ENCODE measurements at regions not wholly inside any gene's neighbourhood (a gene's known extent, or its start where the extent isn't known, plus 50 kb on each side); places are given as distances from the start of the nearest gene placed in this dataset.
A peak's percentile ranks its signal among the peaks of the same experiment; 100 is the strongest.

DNA sequence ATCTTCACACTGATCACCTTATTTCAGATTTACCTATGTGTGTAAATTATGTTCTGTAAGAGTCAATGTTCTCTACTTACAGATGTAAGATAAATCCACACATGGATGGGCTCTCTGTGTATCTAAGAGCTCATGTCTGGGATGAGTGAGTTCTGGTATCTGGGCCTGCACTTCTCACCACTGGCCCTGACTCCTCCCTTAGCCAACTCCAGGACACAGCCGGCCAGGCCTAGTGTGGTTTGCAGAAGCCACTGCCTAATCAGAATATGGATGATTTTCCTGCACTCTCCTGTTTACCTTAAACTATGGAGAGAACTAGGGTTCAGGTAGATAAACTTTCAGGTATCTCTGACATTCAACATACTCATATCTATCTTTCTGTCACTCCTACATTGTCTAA, 1284.8 kb downstream of the TMEM121 start:
- DNase-seq, result no peak

DNA sequence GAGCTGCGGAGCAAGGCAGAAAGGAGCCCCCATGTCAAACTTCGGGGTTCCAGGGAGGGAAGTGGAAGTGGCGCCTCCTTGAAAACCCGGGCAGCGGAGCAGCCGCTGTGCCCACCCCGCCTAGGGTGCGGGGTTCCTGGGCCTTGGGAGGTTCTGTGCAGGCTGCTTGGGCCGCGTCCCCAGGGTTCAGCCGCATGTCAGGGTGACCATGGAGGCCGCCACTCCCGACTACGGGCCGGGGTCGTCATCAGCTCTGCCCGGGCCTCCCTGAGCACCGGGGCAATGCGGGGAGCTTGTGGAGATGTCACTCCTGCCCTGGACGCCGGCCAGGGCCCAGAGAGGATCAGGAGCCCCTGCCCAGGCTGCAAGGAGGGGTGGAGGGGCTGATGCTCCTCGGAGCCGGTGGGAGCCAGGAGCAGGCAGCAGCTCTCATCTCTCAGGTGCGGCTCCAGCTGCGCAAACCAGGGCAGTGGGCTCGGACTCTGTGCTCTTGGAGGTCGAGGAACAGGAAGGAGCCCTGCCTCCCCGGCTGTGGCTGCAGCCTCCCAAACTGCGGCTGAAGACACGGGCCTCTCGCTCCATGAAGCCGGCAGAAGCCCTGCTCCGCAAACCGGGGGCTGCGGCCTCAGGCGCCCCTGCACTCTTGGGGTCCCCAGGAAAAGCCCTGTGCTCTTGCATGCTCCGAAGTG, 1286.5 kb downstream of the TMEM121 start:
- no peak for DNase-seq

DNA sequence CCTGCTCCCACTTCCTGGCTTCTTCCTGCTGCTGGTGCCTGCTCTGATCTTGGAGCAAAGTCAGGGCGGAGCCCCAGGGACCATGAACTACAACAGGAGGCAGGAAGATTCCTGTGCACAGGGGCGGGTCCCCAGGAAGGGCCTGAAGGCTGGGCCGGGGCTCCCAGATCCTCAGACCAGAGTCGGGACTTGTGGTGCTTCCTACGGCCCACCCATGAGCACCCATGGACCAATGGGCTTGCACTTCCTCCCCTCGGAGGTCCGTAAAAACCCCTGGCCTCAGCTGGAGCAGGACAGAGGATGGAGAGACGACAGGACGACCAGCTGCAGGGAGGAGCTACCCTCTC, 1287.1 kb downstream of the TMEM121 start:
- DNase-seq, result no peak

DNA sequence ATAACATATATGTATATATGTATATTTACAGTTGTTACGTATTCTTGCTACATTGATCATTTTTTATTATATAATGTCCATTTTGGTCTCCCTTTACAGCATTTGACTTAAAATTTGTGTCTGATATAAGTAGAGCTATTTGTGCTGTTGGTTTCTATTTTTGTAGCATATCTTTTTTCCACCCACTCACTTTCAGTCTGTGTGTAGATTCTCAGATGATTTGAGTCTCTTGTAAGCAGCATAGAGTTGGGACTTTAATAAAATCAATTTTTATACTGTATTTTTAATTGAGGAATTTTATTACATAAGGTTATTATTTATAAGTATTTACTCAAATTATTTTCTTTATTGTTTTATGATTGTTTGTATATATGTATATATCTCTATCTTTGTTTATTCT, 1293.7 kb downstream of the TMEM121 start:
- no peak for DNase-seq

DNA sequence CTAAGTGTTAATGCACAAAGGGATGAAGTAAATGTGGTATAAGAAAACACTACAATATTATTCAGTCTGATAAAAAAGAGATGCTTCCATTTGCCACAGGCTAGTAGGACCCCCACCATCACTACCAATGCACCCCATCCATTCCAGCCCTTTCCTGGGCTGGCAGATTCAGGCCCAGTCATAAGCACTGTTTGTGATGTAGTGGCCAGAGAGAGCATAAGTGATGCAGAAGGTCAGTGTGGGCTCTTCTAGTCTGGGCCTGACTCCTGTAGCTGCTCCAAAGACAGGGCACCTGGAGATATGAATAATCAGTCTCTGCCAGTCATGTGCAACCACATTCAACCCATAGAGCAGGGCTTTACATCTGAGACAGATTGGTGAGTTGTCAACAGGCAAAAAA, 1294.7 kb downstream of the TMEM121 start:
- no peak for DNase-seq

DNA sequence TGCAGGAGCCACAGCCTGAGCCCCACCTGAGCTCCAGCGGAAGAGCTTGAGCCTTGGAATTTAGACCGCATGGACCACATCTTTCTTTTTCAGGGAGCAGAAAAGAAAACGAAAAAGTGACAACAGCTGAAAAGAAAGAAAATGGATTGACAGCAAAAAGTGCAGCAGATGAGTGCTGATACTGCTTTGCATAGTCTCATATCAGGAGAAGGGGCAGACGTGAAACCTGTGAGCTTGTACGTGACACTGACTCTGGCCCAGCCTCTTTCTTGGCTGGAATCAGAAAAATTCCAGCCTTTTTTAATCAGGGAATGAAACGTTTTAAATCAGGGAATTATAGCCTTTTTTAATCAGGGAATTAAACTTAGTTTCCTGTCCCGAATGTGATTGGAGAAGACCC, 1296.5 kb downstream of the TMEM121 start:
- no peak for DNase-seq

DNA sequence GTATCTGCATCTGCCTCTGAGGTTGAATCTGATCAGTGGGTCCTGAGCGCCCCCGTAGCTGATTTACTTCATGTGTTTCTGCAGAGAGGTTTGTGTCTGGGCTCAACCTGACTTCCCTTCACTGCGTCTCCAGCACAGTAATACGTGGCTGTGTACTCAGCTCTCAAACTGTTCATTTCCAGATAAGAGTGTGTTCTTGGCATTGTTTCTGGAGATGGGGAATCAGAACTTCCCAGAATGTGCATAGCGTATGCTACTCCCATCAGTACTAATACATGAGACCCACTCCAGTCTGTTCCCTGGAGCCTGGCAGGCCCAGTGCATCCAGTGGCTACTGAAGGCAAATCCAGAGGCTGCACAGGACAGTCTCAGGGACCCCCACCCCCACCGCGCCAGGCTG, 1297.2 kb downstream of the TMEM121 start:
- no peak for DNase-seq

DNA sequence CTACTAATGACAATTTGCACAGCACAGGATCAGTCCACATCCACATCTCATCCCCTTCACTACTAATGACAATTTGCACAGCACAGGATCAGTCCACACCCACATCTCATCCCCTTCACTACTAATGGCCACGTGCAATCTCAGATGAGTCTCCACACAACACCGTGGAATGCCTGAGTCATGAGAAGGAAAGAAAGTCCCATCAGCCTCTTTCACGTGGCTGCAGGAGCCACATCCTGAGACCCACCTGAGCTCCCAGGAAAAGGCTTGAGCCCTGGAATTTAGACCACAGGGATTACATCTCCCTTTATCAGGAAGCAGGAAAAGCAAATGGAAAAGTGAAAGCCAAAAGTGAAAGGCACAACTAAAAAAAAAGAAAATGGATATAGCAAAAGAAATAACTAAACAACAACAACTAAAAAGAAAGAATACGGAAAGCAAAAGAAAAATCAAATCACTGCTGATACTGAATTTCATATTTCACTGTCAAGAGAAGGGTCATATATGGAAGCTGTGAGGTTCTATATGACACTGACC, 1300.5 kb downstream of the TMEM121 start:
- DNase-seq, result no peak

DNA sequence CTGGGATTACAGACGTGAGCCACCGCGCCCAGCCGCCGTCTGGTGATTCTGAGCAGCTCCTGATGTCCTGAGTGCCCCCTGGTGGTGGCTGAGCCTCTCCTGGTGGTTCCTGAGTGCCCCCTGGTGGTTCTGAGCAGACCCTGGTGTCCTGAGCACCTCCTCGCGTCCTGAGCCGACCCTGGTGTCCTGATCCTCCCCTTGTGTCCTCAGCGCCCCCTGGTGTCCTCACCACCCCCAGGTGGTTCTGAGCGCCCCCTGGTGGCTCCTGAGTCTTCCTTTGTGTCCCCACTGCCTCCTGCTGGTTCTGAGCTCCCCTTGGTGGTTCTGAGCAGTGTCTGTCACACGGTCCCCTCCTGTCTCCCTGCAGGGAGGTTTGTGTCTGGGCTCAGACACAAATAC, 1304.9 kb downstream of the TMEM121 start:
- DNase-seq, result peak; percentile 56

DNA sequence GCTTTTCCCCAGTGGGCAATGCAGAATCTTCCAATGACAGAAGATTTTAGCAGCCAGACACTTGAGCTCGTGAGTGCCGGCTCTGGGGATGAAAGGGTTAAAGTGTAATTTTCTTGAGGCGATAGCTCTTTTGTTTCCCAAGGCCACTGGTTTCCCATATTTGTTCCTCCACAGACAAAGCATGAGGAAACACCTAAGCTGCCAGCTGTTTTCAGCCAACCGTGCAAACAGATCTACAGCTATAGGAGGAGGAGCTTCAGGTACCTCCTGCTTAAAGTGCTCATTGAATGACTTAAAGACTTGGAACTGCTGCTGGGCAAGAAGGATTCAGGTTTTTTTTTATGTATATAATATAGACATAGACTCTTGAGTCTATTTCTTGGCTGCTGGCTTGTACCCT, 1311.5 kb downstream of the TMEM121 start:
- no peak for DNase-seq

DNA sequence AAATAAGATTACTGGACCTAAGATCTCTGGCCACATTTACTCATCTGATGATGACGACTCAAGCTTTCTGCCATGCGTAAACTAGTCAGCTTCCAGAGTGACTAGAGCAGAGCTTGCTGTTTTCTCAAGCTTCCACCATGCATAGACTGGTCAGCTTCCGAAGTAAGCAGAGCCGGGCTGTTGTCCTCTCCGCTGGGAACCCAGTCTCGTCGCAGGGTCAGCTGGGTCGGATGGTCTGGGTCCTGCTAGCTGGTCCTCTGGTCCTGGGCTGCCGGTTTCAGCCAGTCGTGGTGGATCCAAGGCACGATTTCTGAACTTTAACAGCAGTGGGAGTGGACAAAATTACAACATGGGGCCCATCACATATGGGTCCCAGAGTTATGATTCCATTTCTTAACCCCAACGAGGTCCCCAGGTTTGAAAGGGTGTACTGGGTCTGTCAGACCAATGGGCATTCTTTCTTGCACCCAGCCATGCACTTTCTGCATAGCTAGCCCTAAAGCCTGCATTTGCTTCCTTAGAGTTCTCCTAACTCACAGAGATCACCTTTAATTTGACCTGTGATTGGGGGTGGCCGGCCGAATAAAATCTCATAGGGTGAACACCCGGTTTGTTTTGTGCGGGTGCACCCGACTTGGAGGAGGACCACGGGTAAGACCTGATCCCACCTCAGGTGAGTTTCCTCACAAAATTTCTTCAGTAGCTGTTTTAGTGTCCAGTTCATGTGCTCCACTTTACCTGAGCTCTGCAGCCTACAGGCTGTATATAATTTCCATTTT, 1312.8 kb downstream of the TMEM121 start:
- DNase-seq, result no peak

DNA sequence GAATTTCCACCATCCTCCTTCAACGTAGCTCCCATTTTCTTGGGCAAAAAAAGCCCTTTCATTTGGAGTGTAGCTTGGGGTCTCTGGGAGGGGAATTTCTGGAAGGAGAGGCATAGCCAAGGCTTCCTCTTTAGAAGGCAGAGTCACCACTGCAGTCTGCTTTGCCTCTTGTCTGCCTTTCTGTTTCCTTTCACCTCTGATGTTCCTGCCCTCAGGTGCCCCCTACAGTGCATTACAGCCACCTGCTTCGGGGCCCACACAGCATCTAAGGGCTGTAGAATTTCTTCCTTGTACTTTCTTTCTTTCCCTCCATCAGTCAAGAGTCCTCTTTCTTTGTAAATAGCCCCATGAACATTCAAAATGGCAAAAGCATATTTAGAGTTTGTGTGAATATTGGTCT, 1313.9 kb downstream of the TMEM121 start:
- DNase-seq, result no peak

DNA sequence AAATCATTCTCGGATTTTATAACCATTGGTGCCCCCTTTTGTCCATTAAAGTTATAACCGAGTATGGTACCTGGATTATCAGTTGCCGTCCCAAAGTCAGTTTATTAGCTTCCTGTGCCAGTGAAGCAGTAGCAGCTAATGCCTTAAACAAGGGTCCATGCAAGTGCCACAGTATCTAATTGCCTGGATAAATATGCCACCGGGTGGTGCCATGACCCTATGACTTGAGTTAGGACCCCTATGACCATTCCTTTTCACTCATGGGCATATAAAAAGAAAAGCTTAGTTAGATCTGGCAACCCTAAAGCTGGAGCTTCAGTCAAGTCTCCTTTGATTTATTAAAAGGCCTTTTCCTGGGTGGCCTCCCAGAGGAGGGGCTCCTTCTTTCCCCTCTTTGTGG, 1314.6 kb downstream of the TMEM121 start:
- DNase-seq, result no peak

DNA sequence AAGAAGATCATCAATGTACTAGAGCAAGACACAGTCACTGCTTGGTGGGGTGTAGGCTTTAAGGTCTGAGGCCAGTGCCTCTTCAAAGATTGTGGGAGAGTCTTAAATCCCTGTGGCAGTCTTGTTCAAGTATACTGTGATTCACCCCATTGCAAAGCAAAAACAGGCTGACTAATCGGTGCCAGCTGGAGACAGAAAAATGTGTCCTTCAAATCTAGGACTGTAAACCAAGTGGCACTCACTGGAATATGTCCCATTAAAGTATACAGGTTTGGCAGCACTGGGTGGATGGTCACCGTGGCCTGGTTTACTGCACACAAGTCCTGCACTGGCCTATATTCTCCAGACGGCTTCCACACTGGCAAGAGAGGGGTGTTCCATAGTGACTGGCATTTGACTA, 1315.3 kb downstream of the TMEM121 start:
- no peak for DNase-seq

DNA sequence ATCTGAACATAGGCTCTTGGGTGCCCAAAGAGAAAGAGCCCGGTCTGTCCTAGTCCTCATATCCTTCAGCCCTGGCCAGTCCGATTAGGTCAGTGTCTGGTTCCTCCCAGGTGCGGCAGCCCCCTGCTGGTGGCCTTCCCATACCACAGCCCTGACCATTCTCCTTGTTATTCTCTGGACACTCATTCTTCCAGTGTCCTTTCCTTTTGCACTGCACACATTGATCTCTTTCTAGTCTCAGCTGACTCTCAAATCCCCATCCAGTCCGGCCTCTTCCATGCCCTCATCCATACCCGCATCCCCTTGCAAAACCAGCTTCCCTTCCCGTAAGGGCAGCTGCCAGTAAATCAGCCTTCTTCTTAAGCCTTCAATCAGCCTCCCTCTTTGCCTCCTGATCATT, 1316.3 kb downstream of the TMEM121 start:
- DNase-seq, result no peak

DNA sequence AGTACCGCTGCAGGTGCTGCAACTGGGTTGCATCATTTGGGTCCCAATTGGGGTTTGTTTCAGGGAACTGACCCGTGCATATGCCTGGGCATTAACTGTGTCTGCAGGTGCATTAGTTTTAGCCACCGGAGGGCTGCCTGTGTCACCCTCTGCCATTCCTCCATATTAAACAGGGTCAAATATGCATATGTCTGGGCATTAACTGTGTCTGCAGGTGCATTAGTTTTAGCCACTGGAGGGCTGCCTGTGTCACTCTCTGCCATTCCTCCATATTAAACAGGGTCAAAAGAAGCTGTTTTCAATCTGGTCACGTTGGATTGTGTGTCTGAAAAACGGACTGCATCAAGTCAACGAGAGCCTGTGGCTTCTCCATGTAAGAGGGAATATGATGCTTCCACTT, 1317.0 kb downstream of the TMEM121 start:
- DNase-seq, result peak; percentile 17

DNA sequence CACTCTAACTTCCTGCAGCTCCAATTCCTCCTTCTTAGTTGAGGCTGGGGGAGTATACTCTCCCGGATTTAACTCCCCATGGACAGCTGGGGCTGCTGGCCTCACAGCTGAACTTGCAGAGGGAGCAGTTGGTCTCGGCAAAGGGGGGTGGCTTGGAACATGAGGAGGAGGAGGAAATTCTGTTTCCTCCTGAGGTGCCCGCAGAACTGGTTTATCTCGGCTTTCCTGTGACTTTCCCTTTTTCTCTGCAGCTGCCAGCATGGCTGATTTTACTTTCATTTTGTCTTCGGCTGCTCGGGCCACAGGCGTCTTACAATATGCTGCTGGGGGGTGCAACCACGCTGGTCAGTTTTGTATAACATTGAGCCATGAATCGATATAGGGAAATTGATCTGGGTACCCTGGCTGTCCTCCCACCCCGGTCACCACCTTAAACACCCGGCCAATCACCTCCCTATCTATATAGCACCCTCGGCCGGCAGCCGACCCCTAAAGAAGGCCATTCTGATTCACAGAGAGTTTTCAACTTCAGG, 1317.6 kb downstream of the TMEM121 start:
- DNase-seq, result peak; percentile 50

DNA sequence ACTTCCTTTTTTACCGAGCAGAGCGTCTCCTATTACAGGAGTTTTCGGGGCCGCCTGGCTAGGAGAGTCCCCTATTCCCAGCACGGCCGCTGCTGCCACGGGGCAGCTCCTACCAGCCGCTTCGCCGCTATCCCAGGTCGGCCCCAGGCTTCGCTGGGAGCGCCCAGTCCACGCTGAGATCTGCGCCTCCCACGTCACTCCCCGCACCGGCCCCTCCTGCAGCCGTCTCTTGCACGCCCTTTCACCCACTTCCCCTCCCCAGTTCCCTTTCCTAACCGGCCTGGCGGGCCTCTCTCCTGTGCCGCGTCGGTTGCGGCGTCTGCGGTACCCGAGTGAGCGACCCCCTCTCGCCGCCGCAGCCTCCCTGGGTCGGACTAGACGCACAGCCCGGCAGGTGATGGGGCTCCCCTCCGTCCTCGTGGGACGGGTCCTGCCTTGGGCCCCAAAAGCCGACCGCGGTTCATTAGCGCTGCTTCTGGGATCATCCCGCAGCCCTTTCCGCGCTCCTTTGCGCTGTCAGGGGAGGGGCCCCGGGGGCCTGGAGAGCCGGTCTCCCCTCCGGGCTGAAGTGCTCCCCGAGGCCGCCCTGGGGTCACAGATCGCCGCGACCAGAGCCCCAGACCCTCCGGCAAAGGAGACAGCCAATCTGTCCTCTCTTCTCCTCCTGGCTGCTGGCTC, 1318.4 kb downstream of the TMEM121 start:
- DNase-seq, result peak; percentile 67

DNA sequence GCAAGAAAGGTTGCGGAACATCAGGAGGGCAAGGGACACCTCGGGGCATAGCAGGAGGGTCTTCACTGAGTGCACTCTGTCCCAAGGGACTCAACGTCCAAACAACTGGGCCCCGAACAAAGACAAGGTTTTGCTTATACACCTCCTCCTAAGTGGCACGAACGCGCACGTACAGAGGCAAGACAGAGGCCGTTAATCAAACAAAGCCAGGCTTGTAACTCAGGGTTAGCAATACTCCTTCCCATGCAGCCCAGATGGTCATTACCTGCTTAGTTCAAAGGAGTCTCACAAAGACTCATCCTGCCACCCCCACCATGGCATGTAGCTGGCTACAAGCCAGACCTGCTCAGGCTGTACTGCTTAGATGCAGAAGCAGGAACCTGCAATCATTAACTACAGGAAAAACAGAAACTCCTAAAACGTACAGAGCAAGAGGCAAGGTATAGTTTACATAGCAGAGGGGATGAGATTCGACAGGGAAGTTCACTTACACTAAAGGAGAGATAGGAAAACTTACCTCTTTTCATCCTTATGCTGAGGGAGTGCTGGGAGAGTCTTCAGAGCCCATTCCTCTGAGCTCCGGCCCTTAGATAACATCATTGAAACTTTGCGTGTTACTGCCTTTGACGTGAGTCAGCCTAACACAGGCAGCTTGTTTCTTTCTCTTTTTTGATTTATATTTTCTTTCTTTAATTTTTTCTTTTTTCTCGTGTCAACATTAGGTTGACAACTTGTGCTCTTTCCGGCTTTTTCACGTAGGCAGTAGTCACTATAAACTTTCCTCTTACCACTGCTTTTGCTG, 1319.1 kb downstream of the TMEM121 start:
- peak; percentile 28 for DNase-seq

DNA sequence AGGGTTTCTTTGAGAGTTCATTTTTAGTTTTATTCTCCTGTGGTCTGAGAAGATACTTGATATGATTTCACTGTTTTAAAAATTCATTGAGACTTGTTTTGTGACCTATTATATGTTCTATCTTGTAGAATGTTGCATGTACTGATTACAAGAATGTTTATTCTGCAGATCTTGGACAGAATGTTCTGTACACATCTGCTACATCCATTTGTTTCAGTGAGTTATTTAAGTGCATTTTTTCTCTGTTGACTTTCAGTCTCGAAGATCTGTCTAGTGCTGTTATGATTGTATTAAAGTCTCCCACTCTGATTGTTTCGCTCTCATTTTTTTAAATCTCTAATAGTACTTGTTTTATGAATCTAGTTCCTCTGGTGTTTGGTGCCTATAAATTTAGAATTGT, 1319.8 kb downstream of the TMEM121 start:
- no peak for DNase-seq

DNA sequence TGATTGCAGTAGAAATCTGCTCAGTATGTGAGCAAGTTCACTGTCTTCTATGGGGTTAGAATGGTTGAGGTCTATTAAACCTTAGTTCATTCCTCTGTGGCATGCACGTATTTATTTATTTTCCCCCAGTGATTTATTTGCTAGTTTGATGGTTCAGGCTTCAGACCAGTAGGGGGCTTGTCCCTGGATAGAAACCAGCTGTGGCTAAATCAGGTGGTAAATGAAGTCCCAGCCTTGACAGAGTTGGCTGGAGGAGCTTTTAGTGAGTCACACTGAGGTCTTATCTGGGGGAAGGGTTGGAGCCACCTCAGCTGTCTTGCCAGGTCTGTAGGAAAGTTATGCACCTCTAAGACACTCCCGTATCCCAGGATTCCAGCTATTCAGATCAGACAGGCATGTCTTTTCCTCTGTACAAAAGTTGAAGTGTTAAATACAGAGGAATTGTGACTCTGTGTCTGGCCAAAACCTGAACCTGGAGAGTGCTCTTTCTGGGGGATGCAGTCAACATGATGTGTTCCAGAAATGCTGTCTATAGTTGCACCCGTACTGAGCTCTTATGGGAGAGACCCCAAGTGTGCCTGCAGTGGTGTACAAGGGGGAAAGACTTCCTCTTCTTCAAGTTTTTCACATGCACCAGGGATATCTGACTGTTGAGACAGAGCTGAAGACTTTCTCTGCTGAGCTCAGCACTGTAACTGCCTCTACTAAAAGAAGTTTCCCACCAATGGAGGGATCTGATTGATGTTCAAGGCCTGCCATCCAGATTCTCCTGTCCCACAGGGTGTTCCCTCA, 1322.1 kb downstream of the TMEM121 start:
- DNase-seq, result peak; percentile 24
